ENCODE measurements at regions not wholly inside any gene's neighbourhood (a gene's known extent, or its start where the extent isn't known, plus 50 kb on each side); places are given as distances from the start of the nearest gene placed in this dataset.

GRCh38 chr14:86707071-86707470 lies 1177.1 kb downstream of the FLRT2 start:
- Histone ChIP-seq H3K36me3 (ENCODE audit: control insufficient read depth, insufficient read depth, low read length) (no peaks in the 10 kb centered on the region), H3K4me3 (ENCODE audit: insufficient read depth, low read depth, low read length, poor library complexity, severe bottlenecking) (no peak overlapping the region), H3K4me1 (ENCODE audit: control insufficient read depth, insufficient read depth, low read length, poor library complexity, severe bottlenecking) (no peaks in the 10 kb centered on the region)

GRCh38 chr14:86683561-86683960 lies 1153.6 kb downstream of the FLRT2 start:
- Histone ChIP-seq H3K9me3 (ENCODE audit: control insufficient read depth, low read length) (no peaks in the 10 kb centered on the region), H3K27me3 (replicated peaks; ENCODE audit: control insufficient read depth, insufficient read depth, low read length, poor library complexity, severe bottlenecking) (no peaks in the 10 kb centered on the region), H3K27ac (ENCODE audit: insufficient read depth, low read length, poor library complexity, severe bottlenecking) (no peak overlapping the region), H3K4me1 (ENCODE audit: control insufficient read depth, insufficient read depth, low read length, poor library complexity, severe bottlenecking) (no peaks in the 10 kb centered on the region), H3K4me3 (ENCODE audit: insufficient read depth, low read depth, low read length, poor library complexity, severe bottlenecking) (no peak overlapping the region), H3K36me3 (ENCODE audit: control insufficient read depth, insufficient read depth, low read length) (no peaks in the 10 kb centered on the region)
- DNase-seq: no peak

More at GRCh38 chr14:86707071-86707470, 1177.1 kb downstream of the FLRT2 start:
- Histone ChIP-seq H3K27ac (ENCODE audit: insufficient read depth, low read length, poor library complexity, severe bottlenecking) (no peak overlapping the region), H3K27me3 (replicated peaks; ENCODE audit: control insufficient read depth, insufficient read depth, low read length, poor library complexity, severe bottlenecking) (no peaks in the 10 kb centered on the region), H3K9me3 (ENCODE audit: control insufficient read depth, low read length) (no peaks in the 10 kb centered on the region)
- no peak for DNase-seq

DNA sequence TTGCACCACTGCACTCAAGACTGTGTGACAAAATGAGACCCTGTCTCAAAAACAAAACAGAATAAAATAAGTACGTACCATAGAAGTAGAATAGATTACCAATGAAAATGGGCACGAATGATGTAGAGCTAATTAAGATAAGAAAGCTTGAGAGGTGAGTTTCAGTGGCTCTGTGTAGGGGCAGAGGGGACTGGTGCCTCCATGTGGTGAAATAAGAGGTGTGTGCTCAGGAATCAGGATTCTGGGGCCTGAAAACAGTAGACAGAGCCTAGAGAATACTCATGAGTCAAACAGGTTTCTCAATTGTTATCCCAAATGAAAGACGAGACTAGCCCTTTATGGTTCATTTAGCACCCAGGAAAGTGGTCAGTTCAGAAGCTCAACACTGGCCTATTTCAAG lies 1145.1 kb downstream of the FLRT2 start:
- Histone ChIP-seq H3K27ac (ENCODE audit: insufficient read depth, low read length, poor library complexity, severe bottlenecking) (no peak overlapping the region), H3K4me3 (ENCODE audit: insufficient read depth, low read depth, low read length, poor library complexity, severe bottlenecking) (no peak overlapping the region), H3K27me3 (replicated peaks; ENCODE audit: control insufficient read depth, insufficient read depth, low read length, poor library complexity, severe bottlenecking) (no peaks in the 10 kb centered on the region), H3K9me3 (ENCODE audit: control insufficient read depth, low read length) (no peaks in the 10 kb centered on the region), H3K4me1 (ENCODE audit: control insufficient read depth, insufficient read depth, low read length, poor library complexity, severe bottlenecking) (no peaks in the 10 kb centered on the region), H3K36me3 (ENCODE audit: control insufficient read depth, insufficient read depth, low read length) (no peaks in the 10 kb centered on the region)
- DNase-seq: no peak

- H3K4me3 ChIP-seq (ENCODE audit: insufficient read depth, low read depth, low read length, poor library complexity, severe bottlenecking): no peak overlapping the region
- no peak overlapping the region for H3K27ac ChIP-seq (ENCODE audit: insufficient read depth, low read length, poor library complexity, severe bottlenecking)
- no peaks in the 10 kb centered on the region for H3K36me3 ChIP-seq (ENCODE audit: control insufficient read depth, insufficient read depth, low read length)
- no peaks in the 10 kb centered on the region for H3K9me3 ChIP-seq (ENCODE audit: control insufficient read depth, low read length)
- no peak for DNase-seq
- H3K4me1 ChIP-seq (ENCODE audit: control insufficient read depth, insufficient read depth, low read length, poor library complexity, severe bottlenecking): no peaks in the 10 kb centered on the region
- no peaks in the 10 kb centered on the region for H3K27me3 ChIP-seq (replicated peaks; ENCODE audit: control insufficient read depth, insufficient read depth, low read length, poor library complexity, severe bottlenecking)
These were observed 1143.6 kb downstream of the FLRT2 start for GRCh38 chr14:86673523-86673969.

- Histone ChIP-seq H3K9me3 (ENCODE audit: control insufficient read depth, low read length) (no peaks in the 10 kb centered on the region), H3K27ac (ENCODE audit: insufficient read depth, low read length, poor library complexity, severe bottlenecking) (no peak overlapping the region), H3K4me3 (ENCODE audit: insufficient read depth, low read depth, low read length, poor library complexity, severe bottlenecking) (no peak overlapping the region), H3K4me1 (ENCODE audit: control insufficient read depth, insufficient read depth, low read length, poor library complexity, severe bottlenecking) (no peaks in the 10 kb centered on the region), H3K27me3 (replicated peaks; ENCODE audit: control insufficient read depth, insufficient read depth, low read length, poor library complexity, severe bottlenecking) (no peaks in the 10 kb centered on the region), H3K36me3 (ENCODE audit: control insufficient read depth, insufficient read depth, low read length) (no peaks in the 10 kb centered on the region)
- DNase-seq: no peak
These were observed 1142.1 kb downstream of the FLRT2 start for GRCh38 chr14:86672080-86672479.

DNA sequence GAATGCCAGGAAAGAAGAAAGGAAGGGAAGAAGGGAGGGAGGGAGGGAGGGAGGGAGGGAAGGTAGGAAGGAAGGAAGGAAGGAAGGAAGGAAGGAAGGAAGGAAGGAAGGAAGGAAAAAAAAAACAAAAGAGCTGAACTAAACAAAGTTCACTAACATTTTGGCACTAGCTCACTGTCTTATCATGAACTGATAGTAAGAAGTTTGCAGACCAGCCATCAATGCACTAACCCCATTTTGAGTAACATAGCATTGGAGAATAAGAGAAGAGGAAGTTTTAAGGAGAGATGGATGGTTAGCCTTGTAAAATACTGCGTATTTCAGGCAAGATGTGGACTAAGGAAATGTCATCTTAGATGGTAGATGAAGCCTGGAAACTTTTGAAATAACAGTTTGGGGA lies 1136.0 kb downstream of the FLRT2 start:
- DNase-seq: no peak
- H3K36me3 ChIP-seq (ENCODE audit: control insufficient read depth, insufficient read depth, low read length): no peaks in the 10 kb centered on the region
- no peak overlapping the region for H3K27ac ChIP-seq (ENCODE audit: insufficient read depth, low read length, poor library complexity, severe bottlenecking)
- no peaks in the 10 kb centered on the region for H3K27me3 ChIP-seq (replicated peaks; ENCODE audit: control insufficient read depth, insufficient read depth, low read length, poor library complexity, severe bottlenecking)
- H3K4me3 ChIP-seq (ENCODE audit: insufficient read depth, low read depth, low read length, poor library complexity, severe bottlenecking): no peak overlapping the region
- no peaks in the 10 kb centered on the region for H3K9me3 ChIP-seq (ENCODE audit: control insufficient read depth, low read length)
- no peaks in the 10 kb centered on the region for H3K4me1 ChIP-seq (ENCODE audit: control insufficient read depth, insufficient read depth, low read length, poor library complexity, severe bottlenecking)

DNA sequence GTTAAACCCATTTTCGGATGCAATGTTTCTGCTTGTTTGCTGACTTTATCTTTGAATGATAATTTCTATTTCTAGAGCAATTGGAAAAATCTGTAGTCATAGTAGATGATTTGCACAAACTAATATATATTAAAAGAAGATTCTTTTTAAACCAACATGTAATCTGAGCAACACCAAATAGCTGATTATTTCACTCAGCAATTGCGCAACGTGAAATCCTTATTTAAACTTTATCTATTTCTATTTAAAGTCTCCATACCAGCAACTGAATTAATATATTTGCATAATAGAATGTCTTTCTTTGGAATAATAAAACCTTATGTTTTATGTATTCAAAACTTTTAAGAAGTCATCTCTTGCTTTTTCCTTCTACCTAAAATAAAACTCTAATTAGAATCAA lies 1132.4 kb downstream of the FLRT2 start:
- Histone ChIP-seq H3K4me3 (ENCODE audit: insufficient read depth, low read depth, low read length, poor library complexity, severe bottlenecking) (no peak overlapping the region), H3K27me3 (replicated peaks; ENCODE audit: control insufficient read depth, insufficient read depth, low read length, poor library complexity, severe bottlenecking) (no peaks in the 10 kb centered on the region), H3K27ac (ENCODE audit: insufficient read depth, low read length, poor library complexity, severe bottlenecking) (no peak overlapping the region), H3K9me3 (ENCODE audit: control insufficient read depth, low read length) (no peaks in the 10 kb centered on the region), H3K36me3 (ENCODE audit: control insufficient read depth, insufficient read depth, low read length) (no peaks in the 10 kb centered on the region), H3K4me1 (ENCODE audit: control insufficient read depth, insufficient read depth, low read length, poor library complexity, severe bottlenecking) (no peaks in the 10 kb centered on the region)
- DNase-seq: no peak

DNA sequence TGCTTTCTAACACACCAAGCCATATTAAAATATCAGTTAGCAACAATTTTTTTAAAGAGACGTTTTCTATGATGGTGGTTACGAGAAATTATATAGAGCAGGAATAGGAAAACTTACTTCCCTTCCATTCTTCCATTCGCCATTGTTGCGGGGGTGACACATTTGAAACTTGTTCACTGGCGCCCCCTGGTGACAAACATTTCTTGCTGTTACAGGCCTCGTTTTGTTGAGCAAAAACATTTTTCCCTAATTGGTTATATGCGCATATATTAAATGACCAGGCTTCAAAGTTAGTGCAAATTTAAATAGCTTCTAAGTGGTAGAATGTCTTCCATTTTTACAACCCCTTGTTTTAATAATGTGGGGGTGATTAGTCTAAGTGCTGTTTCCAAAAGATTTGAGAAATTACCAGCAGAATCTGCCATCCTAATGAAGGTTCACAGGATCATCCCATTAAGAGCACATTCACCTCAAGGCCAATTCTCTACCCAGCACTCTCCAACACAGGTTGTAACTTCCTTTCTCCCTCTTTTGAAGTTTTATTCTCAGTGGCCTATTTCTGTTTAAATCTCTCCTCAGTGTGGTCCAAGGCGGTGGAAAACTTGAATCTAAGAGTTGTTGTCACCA lies 1124.7 kb downstream of the FLRT2 start:
- H3K27ac ChIP-seq (ENCODE audit: insufficient read depth, low read length, poor library complexity, severe bottlenecking): no peak overlapping the region
- DNase-seq: peak in 2 of 3 donors; percentile 7 to 15
- H3K36me3 ChIP-seq (ENCODE audit: control insufficient read depth, insufficient read depth, low read length): no peaks in the 10 kb centered on the region
- H3K9me3 ChIP-seq (ENCODE audit: control insufficient read depth, low read length): no peaks in the 10 kb centered on the region
- no peaks in the 10 kb centered on the region for H3K27me3 ChIP-seq (replicated peaks; ENCODE audit: control insufficient read depth, insufficient read depth, low read length, poor library complexity, severe bottlenecking)
- H3K4me3 ChIP-seq (ENCODE audit: insufficient read depth, low read depth, low read length, poor library complexity, severe bottlenecking): no peak overlapping the region
- H3K4me1 ChIP-seq (ENCODE audit: control insufficient read depth, insufficient read depth, low read length, poor library complexity, severe bottlenecking): no peaks in the 10 kb centered on the region

GRCh38 chr14:86652526-86652925 lies 1122.6 kb downstream of the FLRT2 start:
- Histone ChIP-seq H3K4me1 (ENCODE audit: control insufficient read depth, insufficient read depth, low read length, poor library complexity, severe bottlenecking) (no peaks in the 10 kb centered on the region), H3K27ac (ENCODE audit: insufficient read depth, low read length, poor library complexity, severe bottlenecking) (no peak overlapping the region), H3K4me3 (ENCODE audit: insufficient read depth, low read depth, low read length, poor library complexity, severe bottlenecking) (no peak overlapping the region), H3K9me3 (ENCODE audit: control insufficient read depth, low read length) (no peaks in the 10 kb centered on the region), H3K36me3 (ENCODE audit: control insufficient read depth, insufficient read depth, low read length) (no peaks in the 10 kb centered on the region), H3K27me3 (replicated peaks; ENCODE audit: control insufficient read depth, insufficient read depth, low read length, poor library complexity, severe bottlenecking) (no peaks in the 10 kb centered on the region)
- no peak for DNase-seq

GRCh38 chr14:86646696-86647690 lies 1117.0 kb downstream of the FLRT2 start:
- H3K27ac ChIP-seq (ENCODE audit: insufficient read depth, low read length, poor library complexity, severe bottlenecking): no peak overlapping the region

More at GRCh38 chr14:86646696-86647690, 1117.0 kb downstream of the FLRT2 start:
- no peak for DNase-seq
- Histone ChIP-seq H3K9me3 (ENCODE audit: control insufficient read depth, low read length) (peaks cover 3% of the 10 kb centered on the region), H3K4me3 (ENCODE audit: insufficient read depth, low read depth, low read length, poor library complexity, severe bottlenecking) (no peak overlapping the region), H3K4me1 (ENCODE audit: control insufficient read depth, insufficient read depth, low read length, poor library complexity, severe bottlenecking) (no peaks in the 10 kb centered on the region), H3K27me3 (replicated peaks; ENCODE audit: control insufficient read depth, insufficient read depth, low read length, poor library complexity, severe bottlenecking) (no peaks in the 10 kb centered on the region), H3K36me3 (ENCODE audit: control insufficient read depth, insufficient read depth, low read length) (no peaks in the 10 kb centered on the region)
